ENCODE measurements at regions not wholly inside any gene's neighbourhood (a gene's known extent, or its start where the extent isn't known, plus 50 kb on each side); places are given as distances from the start of the nearest gene placed in this dataset.

GRCh38 chr10:109250152-109250551, 673.2 kb downstream of the XPNPEP1 start:
- Histone ChIP-seq H3K4me3 (ENCODE audit: low read depth, low read length, poor library complexity, severe bottlenecking) (no peak overlapping the region), H3K9me3 (ENCODE audit: low read length) (no peaks in the 10 kb centered on the region), H4K20me1 (ENCODE audit: insufficient read depth, low read length) (no peaks in the 10 kb centered on the region), H3K4me1 (ENCODE audit: insufficient read depth, low read length, poor library complexity, severe bottlenecking) (no peaks in the 10 kb centered on the region), H2AFZ (ENCODE audit: low read length) (no peak overlapping the region), H3K9me2 (ENCODE audit: insufficient read depth, low read length) (no peaks in the 10 kb centered on the region), H3K79me2 (ENCODE audit: insufficient read depth, low read depth, low read length) (no peaks in the 10 kb centered on the region), H3K27ac (ENCODE audit: low read depth, low read length, poor library complexity, severe bottlenecking) (no peak overlapping the region), H3K4me2 (ENCODE audit: low read length) (no peak overlapping the region), H3K36me3 (ENCODE audit: insufficient read depth, low read length) (no peaks in the 10 kb centered on the region)
- ChIA-PET CTCF (ENCODE audit: unreplicated experiment) (no interaction called here), POLR2A (no interaction called here)
- DNase-seq (ENCODE audit: low spot score) = no peak
- intact Hi-C loops (cut with micrococcal nuclease; ENCODE audit: unreplicated experiment) = no loop called here
- BruUV-seq (replicated peaks) = no TSS peak
- no peak for TF ChIP-seq EZH2phosphoT487 (IDR thresholded peaks at IDR 0.05; ENCODE audit: borderline replicate concordance, low read depth, low read length)
- TF ChIP-seq, protein P1, sequence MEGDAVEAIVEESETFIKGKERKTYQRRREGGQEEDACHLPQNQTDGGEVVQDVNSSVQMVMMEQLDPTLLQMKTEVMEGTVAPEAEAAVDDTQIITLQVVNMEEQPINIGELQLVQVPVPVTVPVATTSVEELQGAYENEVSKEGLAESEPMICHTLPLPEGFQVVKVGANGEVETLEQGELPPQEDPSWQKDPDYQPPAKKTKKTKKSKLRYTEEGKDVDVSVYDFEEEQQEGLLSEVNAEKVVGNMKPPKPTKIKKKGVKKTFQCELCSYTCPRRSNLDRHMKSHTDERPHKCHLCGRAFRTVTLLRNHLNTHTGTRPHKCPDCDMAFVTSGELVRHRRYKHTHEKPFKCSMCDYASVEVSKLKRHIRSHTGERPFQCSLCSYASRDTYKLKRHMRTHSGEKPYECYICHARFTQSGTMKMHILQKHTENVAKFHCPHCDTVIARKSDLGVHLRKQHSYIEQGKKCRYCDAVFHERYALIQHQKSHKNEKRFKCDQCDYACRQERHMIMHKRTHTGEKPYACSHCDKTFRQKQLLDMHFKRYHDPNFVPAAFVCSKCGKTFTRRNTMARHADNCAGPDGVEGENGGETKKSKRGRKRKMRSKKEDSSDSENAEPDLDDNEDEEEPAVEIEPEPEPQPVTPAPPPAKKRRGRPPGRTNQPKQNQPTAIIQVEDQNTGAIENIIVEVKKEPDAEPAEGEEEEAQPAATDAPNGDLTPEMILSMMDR (conservative IDR thresholded peaks at IDR 0.05; ENCODE audit: low read length) = no peak

GRCh38 chr10:109247814-109248213, 675.5 kb downstream of the XPNPEP1 start:
- no peak for DNase-seq (ENCODE audit: low spot score)
- Histone ChIP-seq H3K36me3 (ENCODE audit: insufficient read depth, low read length) (no peaks in the 10 kb centered on the region), H3K4me3 (ENCODE audit: low read depth, low read length, poor library complexity, severe bottlenecking) (no peak overlapping the region), H3K79me2 (ENCODE audit: insufficient read depth, low read depth, low read length) (no peaks in the 10 kb centered on the region), H4K20me1 (ENCODE audit: insufficient read depth, low read length) (no peaks in the 10 kb centered on the region), H3K27ac (ENCODE audit: low read depth, low read length, poor library complexity, severe bottlenecking) (no peak overlapping the region), H2AFZ (ENCODE audit: low read length) (no peak overlapping the region), H3K9me2 (ENCODE audit: insufficient read depth, low read length) (no peaks in the 10 kb centered on the region), H3K4me2 (ENCODE audit: low read length) (no peak overlapping the region), H3K4me1 (ENCODE audit: insufficient read depth, low read length, poor library complexity, severe bottlenecking) (no peaks in the 10 kb centered on the region), H3K9me3 (ENCODE audit: low read length) (no peaks in the 10 kb centered on the region)
- TF ChIP-seq EZH2phosphoT487 (IDR thresholded peaks at IDR 0.05; ENCODE audit: borderline replicate concordance, low read depth, low read length) = no peak
- TF ChIP-seq, protein P1 (conservative IDR thresholded peaks at IDR 0.05; ENCODE audit: low read length) = no peak
- ChIA-PET CTCF (ENCODE audit: unreplicated experiment) (no interaction called here), POLR2A (no interaction called here)
- intact Hi-C loops (cut with micrococcal nuclease; ENCODE audit: unreplicated experiment) = no loop called here
- BruUV-seq (replicated peaks) = no TSS peak

GRCh38 chr10:109245821-109246220, 677.5 kb downstream of the XPNPEP1 start:
- no peak overlapping the region for H3K4me2 ChIP-seq (ENCODE audit: low read length)
- no peaks in the 10 kb centered on the region for H3K36me3 ChIP-seq (ENCODE audit: insufficient read depth, low read length)
- no peak overlapping the region for H2AFZ ChIP-seq (ENCODE audit: low read length)
- BruUV-seq (replicated peaks) = no TSS peak
- no peaks in the 10 kb centered on the region for H3K79me2 ChIP-seq (ENCODE audit: insufficient read depth, low read depth, low read length)
- no peak for TF ChIP-seq EZH2phosphoT487 (IDR thresholded peaks at IDR 0.05; ENCODE audit: borderline replicate concordance, low read depth, low read length)
- TF ChIP-seq, protein P1 (conservative IDR thresholded peaks at IDR 0.05; ENCODE audit: low read length) = no peak
- H4K20me1 ChIP-seq (ENCODE audit: insufficient read depth, low read length) = no peaks in the 10 kb centered on the region
- CTCF ChIA-PET (ENCODE audit: unreplicated experiment) = no interaction called here
- H3K9me2 ChIP-seq (ENCODE audit: insufficient read depth, low read length) = no peaks in the 10 kb centered on the region
- POLR2A ChIA-PET = interaction anchor here (0.7 kb wide), 1 partner anchor 184 kb away, joined by 3 read pairs; no protein-coding TSS in a partner anchor
- intact Hi-C loops (cut with micrococcal nuclease; ENCODE audit: unreplicated experiment) = no loop called here
- H3K27ac ChIP-seq (ENCODE audit: low read depth, low read length, poor library complexity, severe bottlenecking) = no peak overlapping the region
- no peaks in the 10 kb centered on the region for H3K9me3 ChIP-seq (ENCODE audit: low read length)
- DNase-seq (ENCODE audit: low spot score) = no peak
- H3K4me3 ChIP-seq (ENCODE audit: low read depth, low read length, poor library complexity, severe bottlenecking) = no peak overlapping the region
- no peaks in the 10 kb centered on the region for H3K4me1 ChIP-seq (ENCODE audit: insufficient read depth, low read length, poor library complexity, severe bottlenecking)

All from OCI-LY7 (cell line).